GM23248 (cell line): ENCODE measurements at regions not wholly inside any gene's neighbourhood (a gene's known extent, or its start where the extent isn't known, plus 50 kb on each side); places are given as distances from the start of the nearest gene placed in this dataset.

Source experiments
- EZH2 ChIP-seq: fragments of 200-600 bp; sonication (generic); IDR thresholded peaks from 2 replicates; pipeline ENCODE4 v1.6.1; 2018; ENCODE audit warnings: antibody characterized with exemption, mild to moderate bottlenecking; ENCODE audit not compliant: insufficient read depth, poor library complexity, severe bottlenecking
- EZH2phosphoT487 ChIP-seq: fragments of 200-600 bp; sonication (generic); IDR thresholded peaks from 2 replicates; pipeline ENCODE4 v1.6.1; 2018; ENCODE audit warnings: antibody characterized with exemption, moderate library complexity, mild to moderate bottlenecking, low read depth; ENCODE audit not compliant: insufficient read depth

DNA sequence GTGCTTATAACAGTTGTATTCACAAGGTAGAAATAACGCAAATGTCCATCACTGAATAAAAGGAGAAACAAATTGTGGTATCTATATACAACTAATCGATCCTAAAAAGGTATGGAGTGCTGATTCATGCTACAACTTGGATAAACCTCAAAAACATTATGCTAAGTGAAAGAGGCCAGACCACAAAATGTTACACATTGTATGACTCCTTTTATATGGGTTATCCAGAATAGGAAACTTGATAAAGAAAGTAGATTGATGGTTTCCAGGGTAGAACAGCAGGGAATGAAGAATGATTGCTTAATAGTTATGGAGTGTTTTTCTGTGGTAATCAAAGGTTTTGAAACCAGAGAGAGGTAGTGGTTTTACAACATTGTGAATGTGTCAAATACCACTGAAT, 432.2 kb upstream of the TRIB2 start:
- TF ChIP-seq EZH2: no peak
- no peak for TF ChIP-seq EZH2phosphoT487
